ENCODE measurements at regions not wholly inside any gene's neighbourhood (a gene's known extent, or its start where the extent isn't known, plus 50 kb on each side); places are given as distances from the start of the nearest gene placed in this dataset.

GRCh38 chr10:125269716-125270115 is 109.4 kb upstream of the CTBP2 start:
- intact Hi-C loops (cut with micrococcal nuclease) = no loop called here
- H3K9me3 Mint-ChIP-seq = no peaks in the 10 kb centered on the region

GRCh38 chr10:125266966-125267365 is 106.6 kb upstream of the CTBP2 start:
- Mint-ChIP-seq H3K27me3 (peaks cover 11% of the 10 kb centered on the region), H3K4me1 (no peaks in the 10 kb centered on the region), H3K36me3 (ENCODE audit: low read depth) (no peaks in the 10 kb centered on the region), H3K4me3 (no peak overlapping the region), H3K27ac (no peak overlapping the region), H3K9me3 (no peaks in the 10 kb centered on the region)
- ATAC-seq (ENCODE audit: low read depth) = no peak
- intact Hi-C loops (cut with micrococcal nuclease) = no loop called here
- ChIA-PET CTCF (no interaction called here), POLR2A (no interaction called here)
- no peak for DNase-seq
- TF ChIP-seq CTCF (IDR thresholded peaks at IDR 0.05) = no peak

More at GRCh38 chr10:125269716-125270115, 109.4 kb upstream of the CTBP2 start:
- ATAC-seq (ENCODE audit: low read depth) (no peak), DNase-seq (no peak)
- no peaks in the 10 kb centered on the region for H3K4me1 Mint-ChIP-seq
- H3K4me3 Mint-ChIP-seq = no peak overlapping the region
- no peak for TF ChIP-seq CTCF (IDR thresholded peaks at IDR 0.05)
- H3K27ac Mint-ChIP-seq = no peak overlapping the region
- H3K27me3 Mint-ChIP-seq = peaks cover 14% of the 10 kb centered on the region
- CTCF ChIA-PET = no interaction called here
- no peaks in the 10 kb centered on the region for H3K36me3 Mint-ChIP-seq (ENCODE audit: low read depth)
- POLR2A ChIA-PET = no interaction called here

GRCh38 chr10:125266541-125266940 is 106.2 kb upstream of the CTBP2 start:
- Mint-ChIP-seq H3K4me1 (no peaks in the 10 kb centered on the region), H3K27ac (no peak overlapping the region), H3K36me3 (ENCODE audit: low read depth) (no peaks in the 10 kb centered on the region), H3K4me3 (no peak overlapping the region), H3K9me3 (no peaks in the 10 kb centered on the region), H3K27me3 (peaks cover 11% of the 10 kb centered on the region)
- ChIA-PET POLR2A (no interaction called here), CTCF (no interaction called here)
- DNase-seq = no peak
- TF ChIP-seq CTCF (IDR thresholded peaks at IDR 0.05) = no peak
- ATAC-seq (ENCODE audit: low read depth) = no peak
- intact Hi-C loops (cut with micrococcal nuclease) = no loop called here

- Mint-ChIP-seq H3K27ac (no peak overlapping the region), H3K9me3 (peaks cover 3% of the 10 kb centered on the region), H3K4me3 (no peak overlapping the region), H3K36me3 (ENCODE audit: low read depth) (no peaks in the 10 kb centered on the region), H3K4me1 (no peaks in the 10 kb centered on the region), H3K27me3 (peaks cover 8% of the 10 kb centered on the region)
- intact Hi-C loops (cut with micrococcal nuclease) = no loop called here
- DNase-seq (no peak), ATAC-seq (ENCODE audit: low read depth) (no peak)
- POLR2A ChIA-PET = no interaction called here
- CTCF ChIA-PET = interaction anchor here (0.5 kb wide), 1 partner anchor 438 kb away, joined by 3 read pairs; no protein-coding TSS in a partner anchor
- no peak for TF ChIP-seq CTCF (IDR thresholded peaks at IDR 0.05)
Measured at GRCh38 chr10:125265579-125265955, 105.2 kb upstream of the CTBP2 start.

GRCh38 chr10:125264757-125265578 is 104.6 kb upstream of the CTBP2 start:
- Mint-ChIP-seq H3K9me3 (peaks cover 3% of the 10 kb centered on the region), H3K27ac (no peak overlapping the region), H3K27me3 (peaks cover 3% of the 10 kb centered on the region), H3K4me1 (no peaks in the 10 kb centered on the region), H3K4me3 (no peak overlapping the region), H3K36me3 (ENCODE audit: low read depth) (no peaks in the 10 kb centered on the region)
- DNase-seq = no peak
- ChIA-PET CTCF (no interaction called here), POLR2A (no interaction called here)
- TF ChIP-seq CTCF (IDR thresholded peaks at IDR 0.05) = no peak
- ATAC-seq (ENCODE audit: low read depth) = no peak
- intact Hi-C loops (cut with micrococcal nuclease) = no loop called here
